ENCODE measurements at regions not wholly inside any gene's neighbourhood (a gene's known extent, or its start where the extent isn't known, plus 50 kb on each side); places are given as distances from the start of the nearest gene placed in this dataset.

GRCh38 chr14:85463512-85463911 lies 66.4 kb upstream of the FLRT2 start:
- TF ChIP-seq CTCF (IDR thresholded peaks at IDR 0.05; ENCODE audit: low read depth, low read length) (no peak), MYC (IDR thresholded peaks at IDR 0.05; ENCODE audit: low read depth, low read length) (no peak), POLR2A (IDR thresholded peaks at IDR 0.05; ENCODE audit: extremely low read depth, insufficient read length) (no peak), MAX (IDR thresholded peaks at IDR 0.05; ENCODE audit: low read depth, low read length) (no peak)
- no peak overlapping the region for H3K4me3 ChIP-seq (ENCODE audit: low read depth, low read length)
- DNase-seq (ENCODE audit: low read depth), result no peak

- DNase-seq (ENCODE audit: low read depth), result no peak
- TF ChIP-seq MAX (IDR thresholded peaks at IDR 0.05; ENCODE audit: low read depth, low read length) (no peak), CTCF (IDR thresholded peaks at IDR 0.05; ENCODE audit: low read depth, low read length) (no peak), MYC (IDR thresholded peaks at IDR 0.05; ENCODE audit: low read depth, low read length) (no peak), POLR2A (IDR thresholded peaks at IDR 0.05; ENCODE audit: extremely low read depth, insufficient read length) (no peak)
- no peak overlapping the region for H3K4me3 ChIP-seq (ENCODE audit: low read depth, low read length)
These were observed 65.6 kb upstream of the FLRT2 start for GRCh38 chr14:85464135-85464895.

- H3K4me3 ChIP-seq (ENCODE audit: low read depth, low read length), result no peak overlapping the region
- DNase-seq (ENCODE audit: low read depth), result no peak
- TF ChIP-seq MYC (IDR thresholded peaks at IDR 0.05; ENCODE audit: low read depth, low read length) (no peak), CTCF (IDR thresholded peaks at IDR 0.05; ENCODE audit: low read depth, low read length) (no peak), POLR2A (IDR thresholded peaks at IDR 0.05; ENCODE audit: extremely low read depth, insufficient read length) (no peak), MAX (IDR thresholded peaks at IDR 0.05; ENCODE audit: low read depth, low read length) (no peak)
These were observed 63.3 kb upstream of the FLRT2 start for GRCh38 chr14:85466678-85467077.

- DNase-seq (ENCODE audit: low read depth), result no peak
- no peak for TF ChIP-seq POLR2A (IDR thresholded peaks at IDR 0.05; ENCODE audit: extremely low read depth, insufficient read length)
- no peak for TF ChIP-seq CTCF (IDR thresholded peaks at IDR 0.05; ENCODE audit: low read depth, low read length)
- no peak for TF ChIP-seq MYC (IDR thresholded peaks at IDR 0.05; ENCODE audit: low read depth, low read length)
- no peak for TF ChIP-seq MAX (IDR thresholded peaks at IDR 0.05; ENCODE audit: low read depth, low read length)
- H3K4me3 ChIP-seq (ENCODE audit: low read depth, low read length), result no peak overlapping the region
These were observed 61.1 kb upstream of the FLRT2 start for GRCh38 chr14:85468816-85469215.

- no peak overlapping the region for H3K4me3 ChIP-seq (ENCODE audit: low read depth, low read length)
- DNase-seq (ENCODE audit: low read depth), result no peak
- TF ChIP-seq CTCF (IDR thresholded peaks at IDR 0.05; ENCODE audit: low read depth, low read length) (no peak), MYC (IDR thresholded peaks at IDR 0.05; ENCODE audit: low read depth, low read length) (no peak), MAX (IDR thresholded peaks at IDR 0.05; ENCODE audit: low read depth, low read length) (no peak), POLR2A (IDR thresholded peaks at IDR 0.05; ENCODE audit: extremely low read depth, insufficient read length) (no peak)
These were observed 58.8 kb upstream of the FLRT2 start for GRCh38 chr14:85471156-85471555.

Data from NB4 (cell line).